ENCODE measurements at regions not wholly inside any gene's neighbourhood (a gene's known extent, or its start where the extent isn't known, plus 50 kb on each side); places are given as distances from the start of the nearest gene placed in this dataset.

DNA sequence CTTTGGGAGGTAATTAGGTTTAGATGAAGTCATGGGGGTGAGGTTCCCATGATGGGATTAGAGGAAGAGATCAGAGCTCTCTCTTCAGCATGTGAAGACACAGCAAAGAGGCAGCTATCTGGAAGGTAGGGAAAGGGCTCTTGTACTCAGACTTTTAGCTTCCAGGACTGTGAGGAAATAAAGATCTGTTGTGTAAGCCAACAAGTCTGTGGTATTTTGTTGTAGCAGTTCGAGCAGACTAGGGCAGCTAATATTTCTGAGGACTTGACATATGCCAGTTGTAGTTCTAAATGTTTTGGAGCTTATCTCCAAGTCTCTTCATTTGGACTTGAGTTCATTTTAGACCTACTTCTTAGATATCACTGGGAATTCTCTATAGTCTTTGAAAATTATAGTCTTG, 137.3 kb upstream of the PDE5A start:
- no peaks in the 10 kb centered on the region for H3K27me3 ChIP-seq (ENCODE audit: control insufficient read depth in 3 of 3, insufficient read depth in 3 of 3, low read depth in 1 of 3, low read length in 3 of 3)
- H4K91ac ChIP-seq (ENCODE audit: low read depth, low read length, poor library complexity): no peak overlapping the region
- no peaks in the 10 kb centered on the region for H3K36me3 ChIP-seq (replicated peaks in 1 of 2; ENCODE audit: control insufficient read depth in 2 of 2, insufficient read depth in 2 of 2, low read length in 2 of 2)
- no peak overlapping the region for H2BK5ac ChIP-seq (ENCODE audit: low read length)
- H3K79me1 ChIP-seq (ENCODE audit: low read depth, low read length): no peaks in the 10 kb centered on the region
- H4K8ac ChIP-seq (ENCODE audit: low read depth, low read length): no peak overlapping the region
- H3K23ac ChIP-seq (ENCODE audit: low read depth, low read length, poor library complexity): no peak overlapping the region
- no peak overlapping the region for H3K4me3 ChIP-seq (ENCODE audit: low read length in 2 of 2)
- H2BK15ac ChIP-seq (ENCODE audit: low read length): no peak overlapping the region
- H3K4me1 ChIP-seq (ENCODE audit: control insufficient read depth in 2 of 2, insufficient read depth in 1 of 2, low read depth in 1 of 2, low read length in 2 of 2): no peaks in the 10 kb centered on the region
- no peak overlapping the region for H2AK5ac ChIP-seq (ENCODE audit: low read depth, low read length)
- H3K18ac ChIP-seq (ENCODE audit: low read length): no peak overlapping the region
- WGBS, 2 donors (ENCODE audit: extremely low coverage in 2 of 2, insufficient read length in 2 of 2, insufficient replicate concordance in 1 of 2): no CpG with 5 or more reads among the region's 1 CpG
- no peak overlapping the region for H3K14ac ChIP-seq (ENCODE audit: low read length)
- no peak overlapping the region for H3K27ac ChIP-seq (replicated peaks; ENCODE audit: low read length)
- H3K9ac ChIP-seq (ENCODE audit: low read depth, low read length, poor library complexity): no peak overlapping the region
- H2BK12ac ChIP-seq (ENCODE audit: low read length): no peak overlapping the region
- H2BK120ac ChIP-seq (ENCODE audit: low read depth, low read length): no peak overlapping the region
- no peak overlapping the region for H3K4me2 ChIP-seq (ENCODE audit: insufficient read depth, low read length, poor library complexity, severe bottlenecking)
- no peaks in the 10 kb centered on the region for H3K9me3 ChIP-seq (replicated peaks in 1 of 2; ENCODE audit: control insufficient read depth in 2 of 2, insufficient read depth in 1 of 2, low read depth in 1 of 2, low read length in 2 of 2)
- DNase-seq (ENCODE audit: low spot score): no peak
- no peak overlapping the region for H3K4ac ChIP-seq (ENCODE audit: low read length)
- H2AFZ ChIP-seq (ENCODE audit: low read length): no peak overlapping the region

DNA sequence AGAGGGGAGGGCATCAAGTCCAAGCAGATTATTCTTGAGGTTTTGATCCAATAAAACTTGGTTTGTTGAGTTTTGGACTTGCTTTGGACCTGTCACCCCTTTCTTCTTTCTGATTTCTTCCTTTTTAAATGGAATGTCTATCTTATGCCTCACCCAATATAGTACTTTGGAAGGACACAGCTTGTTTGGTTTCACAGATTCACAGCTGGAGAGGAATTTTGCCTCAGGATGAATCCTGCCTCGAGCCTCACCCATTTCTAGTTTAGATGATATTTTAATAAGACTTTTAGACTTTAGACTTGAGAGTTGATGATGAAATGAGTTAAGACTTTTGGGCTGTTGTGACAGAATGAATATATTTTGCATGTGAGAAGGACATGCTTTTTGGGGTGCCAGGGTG, 136.9 kb upstream of the PDE5A start:
- Histone ChIP-seq H2BK15ac (ENCODE audit: low read length) (no peak overlapping the region), H3K4me2 (ENCODE audit: insufficient read depth, low read length, poor library complexity, severe bottlenecking) (no peak overlapping the region), H4K8ac (ENCODE audit: low read depth, low read length) (no peak overlapping the region), H2BK5ac (ENCODE audit: low read length) (no peak overlapping the region), H2AFZ (ENCODE audit: low read length) (no peak overlapping the region), H3K36me3 (replicated peaks in 1 of 2; ENCODE audit: control insufficient read depth in 2 of 2, insufficient read depth in 2 of 2, low read length in 2 of 2) (no peaks in the 10 kb centered on the region), H3K27me3 (ENCODE audit: control insufficient read depth in 3 of 3, insufficient read depth in 3 of 3, low read depth in 1 of 3, low read length in 3 of 3) (no peaks in the 10 kb centered on the region), H3K18ac (ENCODE audit: low read length) (no peak overlapping the region), H3K27ac (replicated peaks; ENCODE audit: low read length) (no peak overlapping the region), H2BK12ac (ENCODE audit: low read length) (no peak overlapping the region), H3K9me3 (replicated peaks in 1 of 2; ENCODE audit: control insufficient read depth in 2 of 2, insufficient read depth in 1 of 2, low read depth in 1 of 2, low read length in 2 of 2) (no peaks in the 10 kb centered on the region), H4K91ac (ENCODE audit: low read depth, low read length, poor library complexity) (no peak overlapping the region), H3K9ac (ENCODE audit: low read depth, low read length, poor library complexity) (no peak overlapping the region), H2BK120ac (ENCODE audit: low read depth, low read length) (no peak overlapping the region), H2AK5ac (ENCODE audit: low read depth, low read length) (no peak overlapping the region), H3K14ac (ENCODE audit: low read length) (no peak overlapping the region), H3K4me1 (ENCODE audit: control insufficient read depth in 2 of 2, insufficient read depth in 1 of 2, low read depth in 1 of 2, low read length in 2 of 2) (no peaks in the 10 kb centered on the region), H3K79me1 (ENCODE audit: low read depth, low read length) (no peaks in the 10 kb centered on the region), H3K4ac (ENCODE audit: low read length) (no peak overlapping the region), H3K23ac (ENCODE audit: low read depth, low read length, poor library complexity) (no peak overlapping the region), H3K4me3 (ENCODE audit: low read length in 2 of 2) (no peak overlapping the region)
- no CpG with 5 or more reads among the region's 1 CpG for WGBS, 2 donors (ENCODE audit: extremely low coverage in 2 of 2, insufficient read length in 2 of 2, insufficient replicate concordance in 1 of 2)
- no peak for DNase-seq (ENCODE audit: low spot score)

DNA sequence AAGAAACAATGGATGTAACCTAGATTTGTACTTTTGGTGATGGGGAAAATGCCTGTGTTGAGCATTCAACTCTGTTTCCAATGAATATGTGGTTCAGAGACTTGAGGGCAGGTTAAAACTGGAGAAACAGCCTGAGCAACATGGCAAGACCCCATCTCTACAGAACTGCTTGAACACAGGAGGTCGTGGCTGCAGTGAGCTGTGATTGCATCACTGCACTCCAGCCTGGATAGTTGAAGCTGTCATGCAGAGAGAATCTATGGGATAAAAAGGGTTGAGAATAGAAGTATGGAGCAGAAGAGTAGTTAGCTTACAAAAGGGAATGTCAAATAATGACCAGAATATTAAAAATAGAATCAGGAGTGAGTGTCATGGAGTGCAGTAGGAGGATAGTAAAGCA, 134.8 kb upstream of the PDE5A start:
- no peak overlapping the region for H2AFZ ChIP-seq (ENCODE audit: low read length)
- no peaks in the 10 kb centered on the region for H3K9me3 ChIP-seq (replicated peaks in 1 of 2; ENCODE audit: control insufficient read depth in 2 of 2, insufficient read depth in 1 of 2, low read depth in 1 of 2, low read length in 2 of 2)
- no peaks in the 10 kb centered on the region for H3K4me1 ChIP-seq (ENCODE audit: control insufficient read depth in 2 of 2, insufficient read depth in 1 of 2, low read depth in 1 of 2, low read length in 2 of 2)
- no peak for DNase-seq (ENCODE audit: low spot score)
- H3K23ac ChIP-seq (ENCODE audit: low read depth, low read length, poor library complexity): no peak overlapping the region
- no peak overlapping the region for H4K8ac ChIP-seq (ENCODE audit: low read depth, low read length)
- H3K27me3 ChIP-seq (ENCODE audit: control insufficient read depth in 3 of 3, insufficient read depth in 3 of 3, low read depth in 1 of 3, low read length in 3 of 3): no peaks in the 10 kb centered on the region
- H3K9ac ChIP-seq (ENCODE audit: low read depth, low read length, poor library complexity): no peak overlapping the region
- H2BK120ac ChIP-seq (ENCODE audit: low read depth, low read length): no peak overlapping the region
- H4K91ac ChIP-seq (ENCODE audit: low read depth, low read length, poor library complexity): no peak overlapping the region
- WGBS, 2 donors (ENCODE audit: extremely low coverage in 2 of 2, insufficient read length in 2 of 2, insufficient replicate concordance in 1 of 2): no CpG with 5 or more reads among the region's 1 CpG
- no peak overlapping the region for H2BK15ac ChIP-seq (ENCODE audit: low read length)
- no peak overlapping the region for H3K4ac ChIP-seq (ENCODE audit: low read length)
- H3K36me3 ChIP-seq (replicated peaks in 1 of 2; ENCODE audit: control insufficient read depth in 2 of 2, insufficient read depth in 2 of 2, low read length in 2 of 2): no peaks in the 10 kb centered on the region
- H3K4me2 ChIP-seq (ENCODE audit: insufficient read depth, low read length, poor library complexity, severe bottlenecking): no peak overlapping the region
- H2BK12ac ChIP-seq (ENCODE audit: low read length): no peak overlapping the region
- H3K18ac ChIP-seq (ENCODE audit: low read length): no peak overlapping the region
- H3K27ac ChIP-seq (replicated peaks; ENCODE audit: low read length): no peak overlapping the region
- no peaks in the 10 kb centered on the region for H3K79me1 ChIP-seq (ENCODE audit: low read depth, low read length)
- no peak overlapping the region for H2AK5ac ChIP-seq (ENCODE audit: low read depth, low read length)
- no peak overlapping the region for H3K4me3 ChIP-seq (ENCODE audit: low read length in 2 of 2)
- no peak overlapping the region for H2BK5ac ChIP-seq (ENCODE audit: low read length)
- no peak overlapping the region for H3K14ac ChIP-seq (ENCODE audit: low read length)

- no CpG with 5 or more reads among the region's 1 CpG for WGBS, 2 donors (ENCODE audit: extremely low coverage in 2 of 2, insufficient read length in 2 of 2, insufficient replicate concordance in 1 of 2)
- Histone ChIP-seq H3K4me3 (ENCODE audit: low read length in 2 of 2) (no peak overlapping the region), H3K18ac (ENCODE audit: low read length) (no peak overlapping the region), H2BK120ac (ENCODE audit: low read depth, low read length) (no peak overlapping the region), H3K4ac (ENCODE audit: low read length) (no peak overlapping the region), H3K4me1 (ENCODE audit: control insufficient read depth in 2 of 2, insufficient read depth in 1 of 2, low read depth in 1 of 2, low read length in 2 of 2) (no peaks in the 10 kb centered on the region), H3K9me3 (replicated peaks in 1 of 2; ENCODE audit: control insufficient read depth in 2 of 2, insufficient read depth in 1 of 2, low read depth in 1 of 2, low read length in 2 of 2) (no peaks in the 10 kb centered on the region), H3K27me3 (ENCODE audit: control insufficient read depth in 3 of 3, insufficient read depth in 3 of 3, low read depth in 1 of 3, low read length in 3 of 3) (no peaks in the 10 kb centered on the region), H3K36me3 (replicated peaks in 1 of 2; ENCODE audit: control insufficient read depth in 2 of 2, insufficient read depth in 2 of 2, low read length in 2 of 2) (no peaks in the 10 kb centered on the region), H4K91ac (ENCODE audit: low read depth, low read length, poor library complexity) (no peak overlapping the region), H4K8ac (ENCODE audit: low read depth, low read length) (no peak overlapping the region), H3K27ac (replicated peaks; ENCODE audit: low read length) (no peak overlapping the region), H2AFZ (ENCODE audit: low read length) (no peak overlapping the region), H2BK15ac (ENCODE audit: low read length) (no peak overlapping the region), H3K4me2 (ENCODE audit: insufficient read depth, low read length, poor library complexity, severe bottlenecking) (no peak overlapping the region), H2BK5ac (ENCODE audit: low read length) (no peak overlapping the region), H3K23ac (ENCODE audit: low read depth, low read length, poor library complexity) (no peak overlapping the region), H3K9ac (ENCODE audit: low read depth, low read length, poor library complexity) (no peak overlapping the region), H2AK5ac (ENCODE audit: low read depth, low read length) (no peak overlapping the region), H2BK12ac (ENCODE audit: low read length) (no peak overlapping the region), H3K79me1 (ENCODE audit: low read depth, low read length) (no peaks in the 10 kb centered on the region), H3K14ac (ENCODE audit: low read length) (no peak overlapping the region)
- DNase-seq (ENCODE audit: low spot score): no peak
These were observed 127.0 kb upstream of the PDE5A start for GRCh38 chr4:119755599-119755998.
